WI38 (cell line): ENCODE measurements at regions not wholly inside any gene's neighbourhood (a gene's known extent, or its start where the extent isn't known, plus 50 kb on each side); places are given as distances from the start of the nearest gene placed in this dataset.

Source experiments
- H3K4me3 ChIP-seq: 2 replicates; pipeline ENCODE4 v1.5.1; 2011; ENCODE audit warnings: low read depth, mild to moderate bottlenecking, control low read depth, low read length
- CTCF ChIP-seq: IDR thresholded peaks from 2 replicates; pipeline ENCODE4 v1.5.1; 2012; ENCODE audit warnings: low read depth, mild to moderate bottlenecking, control low read depth, low read length

- H3K4me3 ChIP-seq = no peak overlapping the region
- TF ChIP-seq CTCF = no peak
Observed at GRCh38 chr4:18401868-18402267, 380.3 kb upstream of the LCORL start.

GRCh38 chr4:18401425-18401824, 379.9 kb upstream of the LCORL start:
- no peak for TF ChIP-seq CTCF
- H3K4me3 ChIP-seq = no peak overlapping the region

GRCh38 chr4:18398661-18399060, 377.1 kb upstream of the LCORL start:
- no peak for TF ChIP-seq CTCF
- no peak overlapping the region for H3K4me3 ChIP-seq

GRCh38 chr4:18397681-18398390, 376.3 kb upstream of the LCORL start:
- no peak for TF ChIP-seq CTCF
- H3K4me3 ChIP-seq = no peak overlapping the region

- H3K4me3 ChIP-seq = no peak overlapping the region
- TF ChIP-seq CTCF = no peak
Observed at GRCh38 chr4:18394656-18395055, 373.1 kb upstream of the LCORL start.

- H3K4me3 ChIP-seq = no peak overlapping the region
- TF ChIP-seq CTCF = no peak
Observed at GRCh38 chr4:18391354-18391728, 369.8 kb upstream of the LCORL start.

GRCh38 chr4:18390655-18391353, 369.2 kb upstream of the LCORL start:
- no peak overlapping the region for H3K4me3 ChIP-seq
- TF ChIP-seq CTCF = no peak
